HG03045 (cell line): ENCODE measurements at regions not wholly inside any gene's neighbourhood (a gene's known extent, or its start where the extent isn't known, plus 50 kb on each side); places are given as distances from the start of the nearest gene placed in this dataset.

Source experiments
- ATAC-seq: cut with Tn5 transposase; IDR thresholded peaks from one replicate; pipeline ENCODE4 v1.9.1; 2021; ENCODE audit warnings: mild to moderate bottlenecking, moderate library complexity; ENCODE audit not compliant: unreplicated experiment

GRCh38 chr3:162764051-162764807, 1267.6 kb downstream of the OTOL1 start:
- no peak for ATAC-seq

- no peak for ATAC-seq
These were observed 1268.1 kb downstream of the OTOL1 start for GRCh38 chr3:162764808-162765071.

DNA sequence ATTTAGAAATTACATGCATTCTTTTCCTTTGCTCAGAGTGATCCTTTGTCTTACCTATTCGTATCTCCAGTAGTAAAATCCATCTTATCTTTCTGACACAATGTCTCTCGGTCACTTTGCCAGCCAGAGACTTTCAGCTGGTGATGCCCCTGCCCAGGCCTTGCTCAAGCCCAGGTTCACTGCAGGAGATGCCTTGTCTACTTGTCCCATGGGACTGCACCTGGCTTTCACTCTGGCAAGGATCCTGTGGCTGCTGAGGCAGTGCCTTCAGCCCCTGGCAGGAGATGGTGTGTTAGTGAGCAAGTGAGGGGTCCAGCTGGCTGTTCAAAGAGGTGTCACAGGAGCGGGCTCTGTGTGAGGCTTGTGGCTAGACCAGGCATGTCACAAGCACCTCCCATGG, 1268.9 kb downstream of the OTOL1 start:
- ATAC-seq = no peak

DNA sequence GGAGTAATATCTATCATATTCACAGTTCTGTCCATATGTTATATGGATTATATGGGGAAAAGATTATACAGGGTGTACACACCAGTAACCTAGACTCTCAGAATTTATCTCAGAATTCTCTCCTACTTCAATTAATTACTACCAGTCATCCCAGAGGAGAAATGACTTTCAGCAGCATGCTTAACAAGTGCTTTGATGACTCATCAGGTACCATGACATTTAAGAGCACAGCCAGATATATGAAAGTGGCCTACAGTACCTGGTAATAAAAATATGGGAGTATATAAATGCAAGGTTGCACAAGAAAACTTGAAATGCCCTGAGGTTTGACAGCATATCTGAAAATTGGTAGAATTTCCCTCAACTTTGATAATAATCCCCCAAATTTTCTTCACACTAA, 1273.0 kb downstream of the OTOL1 start:
- ATAC-seq = no peak

DNA sequence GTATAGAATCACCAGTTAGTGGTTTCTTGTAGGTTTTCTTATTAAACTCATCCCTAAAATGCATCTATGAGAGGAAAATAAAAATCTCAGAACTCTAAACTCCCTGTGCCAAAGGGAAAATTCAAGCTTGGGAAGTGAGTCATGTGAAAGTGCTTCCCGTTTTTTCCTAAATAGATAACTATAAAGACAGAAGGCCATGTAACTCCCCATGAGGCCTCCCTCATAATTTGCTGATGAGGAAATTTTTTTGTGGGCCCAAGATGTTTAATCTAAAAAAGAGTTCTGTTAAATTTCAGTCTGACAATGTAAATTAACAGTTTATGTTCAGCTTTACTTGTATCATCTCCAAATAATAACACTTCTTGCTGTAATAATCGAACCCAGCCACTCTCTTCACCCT, 1273.9 kb downstream of the OTOL1 start:
- ATAC-seq = no peak

DNA sequence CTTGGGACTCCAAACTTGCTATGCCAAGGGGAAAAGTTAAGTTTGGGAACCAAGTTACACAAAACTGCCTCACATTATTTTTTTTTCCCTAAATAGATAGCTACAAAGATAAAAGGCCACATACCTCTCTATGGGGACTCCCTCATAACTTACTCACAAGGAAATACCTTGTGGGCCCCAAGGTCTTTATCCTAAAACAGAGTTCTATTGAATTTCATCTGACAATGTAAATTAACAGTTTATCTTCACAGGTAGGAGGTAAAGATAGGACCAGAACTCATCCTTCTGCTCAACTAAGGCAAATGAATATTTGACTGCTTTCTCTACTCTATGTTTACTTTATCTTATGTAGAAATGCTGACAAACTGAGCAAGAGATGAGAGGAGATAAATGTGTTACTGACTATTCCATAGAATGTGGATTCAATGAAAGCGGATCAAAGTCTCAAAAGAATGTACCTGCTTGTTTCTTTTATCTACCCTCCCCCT, 1278.0 kb downstream of the OTOL1 start:
- no peak for ATAC-seq

- ATAC-seq = no peak
These were observed 1279.5 kb downstream of the OTOL1 start for GRCh38 chr3:162776148-162776547.

- ATAC-seq = no peak
These were observed 1280.5 kb downstream of the OTOL1 start for GRCh38 chr3:162777118-162777517.

DNA sequence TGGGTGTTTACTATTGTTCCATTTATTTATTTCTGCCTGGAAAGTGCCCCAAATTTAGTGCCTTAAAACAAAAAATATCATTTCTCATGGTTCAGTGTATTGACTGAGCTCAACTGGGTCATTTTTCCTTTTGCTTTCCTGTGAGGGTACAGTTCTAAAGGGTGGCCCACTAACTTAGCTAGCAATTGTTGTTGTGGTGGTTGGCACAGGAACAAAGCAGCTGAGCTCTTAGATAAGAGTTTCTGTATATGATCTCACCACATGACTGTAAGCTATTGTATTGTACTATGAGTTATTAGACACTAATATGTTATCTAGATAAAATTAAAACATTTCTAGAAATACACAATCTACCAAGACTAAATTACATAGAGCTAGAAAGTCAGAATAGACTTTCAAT, 1283.7 kb downstream of the OTOL1 start:
- no peak for ATAC-seq

DNA sequence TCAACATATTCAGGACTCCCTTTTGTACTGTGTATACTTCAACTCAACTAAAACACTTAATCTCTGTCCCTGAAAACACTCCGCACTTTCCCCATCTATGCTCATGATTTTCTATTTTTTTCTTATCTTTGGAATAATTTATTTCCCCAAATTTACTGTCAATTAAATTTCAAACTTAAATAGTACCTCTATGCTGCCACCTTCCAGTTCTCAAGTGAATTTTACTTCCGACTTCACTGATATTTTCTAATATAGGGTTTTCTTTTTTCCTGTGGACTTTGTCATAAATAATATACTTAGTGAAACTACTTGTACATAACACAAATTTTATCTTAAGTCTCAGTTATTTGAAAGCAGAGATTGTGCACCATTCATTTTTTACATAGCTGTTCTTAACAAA, 1303.3 kb downstream of the OTOL1 start:
- ATAC-seq = no peak

- no peak for ATAC-seq
These were observed 1305.8 kb downstream of the OTOL1 start for GRCh38 chr3:162802228-162802965.

DNA sequence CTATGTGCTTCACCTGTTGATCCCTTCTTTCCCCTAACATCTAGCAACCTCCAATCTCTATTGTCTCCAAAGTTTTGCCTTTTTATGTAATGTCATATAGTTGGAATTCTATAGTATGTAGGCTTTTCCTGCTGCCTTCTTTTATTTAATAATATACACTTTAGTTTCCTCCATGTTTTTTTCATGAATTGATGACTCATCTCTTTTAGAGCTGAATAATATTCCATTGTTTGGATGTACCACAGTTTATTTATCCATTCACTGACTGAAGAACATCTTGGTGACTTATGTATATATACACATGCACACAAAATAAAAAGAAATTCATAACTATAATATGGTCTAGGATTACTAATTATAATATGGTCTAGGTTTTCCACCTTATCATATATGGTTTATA, 1314.2 kb downstream of the OTOL1 start:
- ATAC-seq = no peak

DNA sequence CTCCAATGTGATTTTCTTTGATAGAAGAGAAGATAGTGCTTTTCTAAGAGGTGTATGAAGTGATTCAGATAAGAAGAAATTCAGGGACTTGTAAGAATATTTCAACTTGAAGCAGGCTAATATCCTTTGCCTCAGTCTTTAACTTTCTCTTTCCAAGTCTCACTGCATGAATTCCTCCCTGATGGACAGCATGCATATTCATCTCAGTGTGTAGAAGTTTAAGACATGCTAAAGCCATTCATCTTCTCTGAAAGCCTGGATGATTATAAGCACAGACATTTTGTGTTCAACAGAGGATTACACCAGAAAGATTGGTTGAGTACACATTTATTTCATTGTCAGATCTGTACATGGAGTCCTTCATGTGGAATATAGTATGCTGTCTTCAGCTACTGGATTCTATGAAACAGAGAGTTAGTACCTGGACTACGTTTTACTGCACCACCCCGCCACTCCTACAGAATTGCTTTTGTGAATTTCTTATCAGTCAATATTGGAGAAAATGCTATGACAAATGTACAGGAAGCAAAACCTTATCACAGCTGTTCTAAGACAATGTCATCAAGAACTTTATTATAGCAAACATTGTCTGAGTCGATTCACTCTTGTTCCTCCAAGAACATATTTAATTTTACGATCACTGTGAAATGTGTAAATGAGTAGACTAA, 1346.1 kb downstream of the OTOL1 start:
- no peak for ATAC-seq

DNA sequence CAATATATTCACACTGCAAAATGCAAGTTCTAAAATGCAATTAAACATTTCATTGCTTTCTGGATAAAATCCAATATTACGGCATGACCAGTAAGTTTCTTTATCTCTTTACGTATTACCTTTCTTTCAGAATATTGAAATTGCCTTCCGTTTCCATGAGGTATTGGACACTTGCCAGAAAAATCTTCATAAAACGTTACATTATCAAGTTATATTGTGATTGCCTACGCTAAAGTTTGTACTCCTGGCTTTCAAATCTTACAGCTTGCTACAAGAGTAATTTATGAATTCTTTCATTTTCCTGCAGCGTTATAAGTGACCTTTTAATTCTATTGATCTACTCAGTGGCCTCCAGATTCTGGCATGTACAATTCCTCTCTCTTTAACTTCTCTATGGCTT, 1349.3 kb downstream of the OTOL1 start:
- ATAC-seq = no peak

GRCh38 chr3:162847511-162847910, 1350.9 kb downstream of the OTOL1 start:
- no peak for ATAC-seq

- ATAC-seq = no peak
These were observed 1367.0 kb downstream of the OTOL1 start for GRCh38 chr3:162863579-162863978.

DNA sequence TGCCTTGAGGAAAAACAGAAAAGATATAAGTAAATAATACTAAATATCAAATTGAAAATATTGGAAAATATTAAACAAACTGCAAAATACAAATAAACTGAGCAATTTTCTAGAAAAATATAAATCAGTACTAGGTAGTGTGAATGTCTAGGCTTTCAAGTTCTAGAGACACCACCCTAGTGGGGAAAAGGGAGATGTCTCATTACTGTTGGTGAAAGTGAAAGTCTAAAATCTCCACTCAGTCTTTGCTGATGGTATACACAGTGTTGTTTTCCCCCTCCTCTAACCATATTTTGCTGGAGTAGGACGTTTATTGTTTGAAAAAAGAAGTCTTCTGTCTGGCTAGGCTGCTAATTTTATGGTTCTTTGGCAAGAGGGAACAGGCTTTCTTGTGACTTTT, 1368.9 kb downstream of the OTOL1 start:
- ATAC-seq = no peak

GRCh38 chr3:162879021-162879562, 1382.5 kb downstream of the OTOL1 start:
- no peak for ATAC-seq

- no peak for ATAC-seq
These were observed 1387.8 kb downstream of the OTOL1 start for GRCh38 chr3:162884373-162884772.

GRCh38 chr3:162892921-162893793, 1396.5 kb downstream of the OTOL1 start:
- no peak for ATAC-seq

DNA sequence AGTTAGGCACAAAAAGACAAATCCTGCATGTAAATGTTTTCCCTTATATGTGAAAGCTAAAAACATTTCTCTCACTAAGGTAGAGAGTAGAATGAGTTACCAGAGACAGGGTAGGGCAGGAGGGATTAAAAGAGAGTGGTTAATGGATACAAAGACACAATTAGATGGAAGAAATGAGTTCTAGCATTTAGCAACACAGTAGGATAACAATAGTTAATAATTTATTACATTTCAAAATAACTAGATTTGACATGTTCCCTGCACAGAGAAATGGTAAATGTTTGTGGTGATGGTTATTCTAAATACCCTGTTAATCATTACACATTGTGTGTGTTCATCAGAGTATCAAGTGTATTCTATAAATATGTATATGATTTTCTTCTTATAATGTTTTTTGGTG, 1400.7 kb downstream of the OTOL1 start:
- ATAC-seq = no peak
